ENCODE measurements at regions not wholly inside any gene's neighbourhood (a gene's known extent, or its start where the extent isn't known, plus 50 kb on each side); places are given as distances from the start of the nearest gene placed in this dataset.

DNA sequence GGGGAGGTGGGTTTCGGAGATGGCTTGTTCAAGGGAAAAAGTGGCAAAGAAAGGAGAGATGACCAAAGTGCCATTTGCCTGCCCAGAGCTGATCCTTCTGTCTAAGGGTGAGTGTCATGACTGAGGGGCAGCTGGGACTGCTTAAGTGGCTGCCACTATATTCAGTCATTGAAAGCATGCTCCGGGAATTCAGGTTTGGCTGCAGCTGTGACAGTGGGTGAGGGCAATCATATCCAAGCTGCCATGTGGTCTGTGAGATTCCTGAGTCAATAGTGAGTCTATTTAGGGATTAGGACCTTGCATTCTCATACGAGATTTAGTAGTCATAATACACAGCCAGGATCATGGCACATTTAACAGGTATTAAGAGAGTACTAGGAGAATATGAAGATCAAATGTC, 138.8 kb upstream of the BANK1 start:
- Mint-ChIP-seq H3K9me3 (no peaks in the 10 kb centered on the region), H3K4me1 (peaks cover 10% of the 10 kb centered on the region), H3K27ac (no peak overlapping the region), H3K27me3 (ENCODE audit: low read depth) (no peaks in the 10 kb centered on the region), H3K36me3 (no peaks in the 10 kb centered on the region), H3K4me3 (no peak overlapping the region)
- no peak for DNase-seq (ENCODE audit: low spot score)
- no peak for ATAC-seq
- ChIA-PET CTCF (no interaction called here), POLR2A (no interaction called here)
- TF ChIP-seq, protein P1, sequence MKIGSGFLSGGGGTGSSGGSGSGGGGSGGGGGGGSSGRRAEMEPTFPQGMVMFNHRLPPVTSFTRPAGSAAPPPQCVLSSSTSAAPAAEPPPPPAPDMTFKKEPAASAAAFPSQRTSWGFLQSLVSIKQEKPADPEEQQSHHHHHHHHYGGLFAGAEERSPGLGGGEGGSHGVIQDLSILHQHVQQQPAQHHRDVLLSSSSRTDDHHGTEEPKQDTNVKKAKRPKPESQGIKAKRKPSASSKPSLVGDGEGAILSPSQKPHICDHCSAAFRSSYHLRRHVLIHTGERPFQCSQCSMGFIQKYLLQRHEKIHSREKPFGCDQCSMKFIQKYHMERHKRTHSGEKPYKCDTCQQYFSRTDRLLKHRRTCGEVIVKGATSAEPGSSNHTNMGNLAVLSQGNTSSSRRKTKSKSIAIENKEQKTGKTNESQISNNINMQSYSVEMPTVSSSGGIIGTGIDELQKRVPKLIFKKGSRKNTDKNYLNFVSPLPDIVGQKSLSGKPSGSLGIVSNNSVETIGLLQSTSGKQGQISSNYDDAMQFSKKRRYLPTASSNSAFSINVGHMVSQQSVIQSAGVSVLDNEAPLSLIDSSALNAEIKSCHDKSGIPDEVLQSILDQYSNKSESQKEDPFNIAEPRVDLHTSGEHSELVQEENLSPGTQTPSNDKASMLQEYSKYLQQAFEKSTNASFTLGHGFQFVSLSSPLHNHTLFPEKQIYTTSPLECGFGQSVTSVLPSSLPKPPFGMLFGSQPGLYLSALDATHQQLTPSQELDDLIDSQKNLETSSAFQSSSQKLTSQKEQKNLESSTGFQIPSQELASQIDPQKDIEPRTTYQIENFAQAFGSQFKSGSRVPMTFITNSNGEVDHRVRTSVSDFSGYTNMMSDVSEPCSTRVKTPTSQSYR (CRISPR knock-in tag; IDR thresholded peaks at IDR 0.05), result no peak
- TF ChIP-seq NFYB (CRISPR knock-in tag; conservative IDR thresholded peaks at IDR 0.05; ENCODE audit: low read depth), result no peak
- no peak for TF ChIP-seq SOX15 (CRISPR knock-in tag; IDR thresholded peaks at IDR 0.05)
- no peak for TF ChIP-seq JUN (CRISPR knock-in tag; IDR thresholded peaks at IDR 0.05)
- no peak for TF ChIP-seq FOXK1 (CRISPR knock-in tag; IDR thresholded peaks at IDR 0.05)
- no peak for TF ChIP-seq ELF4 (CRISPR knock-in tag; IDR thresholded peaks at IDR 0.05; ENCODE audit: low read depth)
- no peak for TF ChIP-seq GRHL2 (CRISPR knock-in tag; IDR thresholded peaks at IDR 0.05; ENCODE audit: insufficient replicate concordance, severe bottlenecking)
- TF ChIP-seq, protein P2, sequence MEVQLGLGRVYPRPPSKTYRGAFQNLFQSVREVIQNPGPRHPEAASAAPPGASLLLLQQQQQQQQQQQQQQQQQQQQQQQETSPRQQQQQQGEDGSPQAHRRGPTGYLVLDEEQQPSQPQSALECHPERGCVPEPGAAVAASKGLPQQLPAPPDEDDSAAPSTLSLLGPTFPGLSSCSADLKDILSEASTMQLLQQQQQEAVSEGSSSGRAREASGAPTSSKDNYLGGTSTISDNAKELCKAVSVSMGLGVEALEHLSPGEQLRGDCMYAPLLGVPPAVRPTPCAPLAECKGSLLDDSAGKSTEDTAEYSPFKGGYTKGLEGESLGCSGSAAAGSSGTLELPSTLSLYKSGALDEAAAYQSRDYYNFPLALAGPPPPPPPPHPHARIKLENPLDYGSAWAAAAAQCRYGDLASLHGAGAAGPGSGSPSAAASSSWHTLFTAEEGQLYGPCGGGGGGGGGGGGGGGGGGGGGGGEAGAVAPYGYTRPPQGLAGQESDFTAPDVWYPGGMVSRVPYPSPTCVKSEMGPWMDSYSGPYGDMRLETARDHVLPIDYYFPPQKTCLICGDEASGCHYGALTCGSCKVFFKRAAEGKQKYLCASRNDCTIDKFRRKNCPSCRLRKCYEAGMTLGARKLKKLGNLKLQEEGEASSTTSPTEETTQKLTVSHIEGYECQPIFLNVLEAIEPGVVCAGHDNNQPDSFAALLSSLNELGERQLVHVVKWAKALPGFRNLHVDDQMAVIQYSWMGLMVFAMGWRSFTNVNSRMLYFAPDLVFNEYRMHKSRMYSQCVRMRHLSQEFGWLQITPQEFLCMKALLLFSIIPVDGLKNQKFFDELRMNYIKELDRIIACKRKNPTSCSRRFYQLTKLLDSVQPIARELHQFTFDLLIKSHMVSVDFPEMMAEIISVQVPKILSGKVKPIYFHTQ (CRISPR knock-in tag; IDR thresholded peaks at IDR 0.05), result no peak
- TF ChIP-seq, protein P3, sequence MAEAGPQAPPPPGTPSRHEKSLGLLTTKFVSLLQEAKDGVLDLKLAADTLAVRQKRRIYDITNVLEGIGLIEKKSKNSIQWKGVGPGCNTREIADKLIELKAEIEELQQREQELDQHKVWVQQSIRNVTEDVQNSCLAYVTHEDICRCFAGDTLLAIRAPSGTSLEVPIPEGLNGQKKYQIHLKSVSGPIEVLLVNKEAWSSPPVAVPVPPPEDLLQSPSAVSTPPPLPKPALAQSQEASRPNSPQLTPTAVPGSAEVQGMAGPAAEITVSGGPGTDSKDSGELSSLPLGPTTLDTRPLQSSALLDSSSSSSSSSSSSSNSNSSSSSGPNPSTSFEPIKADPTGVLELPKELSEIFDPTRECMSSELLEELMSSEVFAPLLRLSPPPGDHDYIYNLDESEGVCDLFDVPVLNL (CRISPR knock-in tag; IDR thresholded peaks at IDR 0.05; ENCODE audit: borderline replicate concordance, low read depth), result no peak

DNA sequence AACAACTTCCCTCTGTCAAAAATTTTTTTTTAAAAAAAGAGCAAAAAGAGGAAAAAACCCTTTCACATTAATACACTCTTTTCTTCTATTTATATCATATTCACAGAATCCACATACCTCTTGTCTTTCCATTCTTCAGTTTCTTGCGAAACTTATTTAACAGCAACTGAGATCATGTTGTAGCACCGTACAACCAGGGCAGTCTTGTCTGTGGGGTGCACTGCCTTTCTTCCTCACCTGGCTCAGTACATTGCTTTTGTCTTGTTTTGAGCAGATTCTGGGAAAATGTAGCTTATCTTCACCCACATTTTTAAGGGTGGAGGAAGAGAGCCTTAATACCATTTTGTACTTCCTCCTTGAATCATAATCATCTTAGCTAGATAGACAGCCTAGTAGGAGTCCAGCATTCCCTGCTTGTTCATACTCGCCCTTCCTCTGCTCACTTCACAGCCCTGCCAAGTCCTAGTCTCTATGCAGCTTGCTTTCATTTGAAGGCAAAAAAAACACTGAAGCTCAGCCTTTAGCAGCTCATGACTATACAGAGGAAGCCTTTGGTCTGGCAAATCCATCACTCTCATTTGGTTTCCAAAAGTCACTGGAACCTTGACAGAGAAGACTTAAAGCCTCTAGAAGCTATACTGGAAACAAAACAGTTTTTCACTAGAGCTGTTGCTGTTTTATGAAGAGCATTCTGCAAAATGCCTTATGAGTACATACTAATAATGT, 140.6 kb upstream of the BANK1 start:
- DNase-seq (ENCODE audit: low spot score), result no peak
- peaks cover 12% of the 10 kb centered on the region for H3K4me1 Mint-ChIP-seq
- TF ChIP-seq SOX15 (CRISPR knock-in tag; IDR thresholded peaks at IDR 0.05) (no peak), TCF7 (CRISPR knock-in tag; IDR thresholded peaks at IDR 0.05; ENCODE audit: low read depth) (no peak), TP53 (CRISPR knock-in tag; IDR thresholded peaks at IDR 0.05) (no peak), JAZF1 (CRISPR knock-in tag; IDR thresholded peaks at IDR 0.05) (no peak)
- TF ChIP-seq, protein P4, sequence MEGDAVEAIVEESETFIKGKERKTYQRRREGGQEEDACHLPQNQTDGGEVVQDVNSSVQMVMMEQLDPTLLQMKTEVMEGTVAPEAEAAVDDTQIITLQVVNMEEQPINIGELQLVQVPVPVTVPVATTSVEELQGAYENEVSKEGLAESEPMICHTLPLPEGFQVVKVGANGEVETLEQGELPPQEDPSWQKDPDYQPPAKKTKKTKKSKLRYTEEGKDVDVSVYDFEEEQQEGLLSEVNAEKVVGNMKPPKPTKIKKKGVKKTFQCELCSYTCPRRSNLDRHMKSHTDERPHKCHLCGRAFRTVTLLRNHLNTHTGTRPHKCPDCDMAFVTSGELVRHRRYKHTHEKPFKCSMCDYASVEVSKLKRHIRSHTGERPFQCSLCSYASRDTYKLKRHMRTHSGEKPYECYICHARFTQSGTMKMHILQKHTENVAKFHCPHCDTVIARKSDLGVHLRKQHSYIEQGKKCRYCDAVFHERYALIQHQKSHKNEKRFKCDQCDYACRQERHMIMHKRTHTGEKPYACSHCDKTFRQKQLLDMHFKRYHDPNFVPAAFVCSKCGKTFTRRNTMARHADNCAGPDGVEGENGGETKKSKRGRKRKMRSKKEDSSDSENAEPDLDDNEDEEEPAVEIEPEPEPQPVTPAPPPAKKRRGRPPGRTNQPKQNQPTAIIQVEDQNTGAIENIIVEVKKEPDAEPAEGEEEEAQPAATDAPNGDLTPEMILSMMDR (IDR thresholded peaks at IDR 0.05), result no peak
- TF ChIP-seq, protein P5, sequence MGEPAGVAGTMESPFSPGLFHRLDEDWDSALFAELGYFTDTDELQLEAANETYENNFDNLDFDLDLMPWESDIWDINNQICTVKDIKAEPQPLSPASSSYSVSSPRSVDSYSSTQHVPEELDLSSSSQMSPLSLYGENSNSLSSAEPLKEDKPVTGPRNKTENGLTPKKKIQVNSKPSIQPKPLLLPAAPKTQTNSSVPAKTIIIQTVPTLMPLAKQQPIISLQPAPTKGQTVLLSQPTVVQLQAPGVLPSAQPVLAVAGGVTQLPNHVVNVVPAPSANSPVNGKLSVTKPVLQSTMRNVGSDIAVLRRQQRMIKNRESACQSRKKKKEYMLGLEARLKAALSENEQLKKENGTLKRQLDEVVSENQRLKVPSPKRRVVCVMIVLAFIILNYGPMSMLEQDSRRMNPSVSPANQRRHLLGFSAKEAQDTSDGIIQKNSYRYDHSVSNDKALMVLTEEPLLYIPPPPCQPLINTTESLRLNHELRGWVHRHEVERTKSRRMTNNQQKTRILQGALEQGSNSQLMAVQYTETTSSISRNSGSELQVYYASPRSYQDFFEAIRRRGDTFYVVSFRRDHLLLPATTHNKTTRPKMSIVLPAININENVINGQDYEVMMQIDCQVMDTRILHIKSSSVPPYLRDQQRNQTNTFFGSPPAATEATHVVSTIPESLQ (CRISPR knock-in tag; IDR thresholded peaks at IDR 0.05), result no peak
- TF ChIP-seq, protein P6, sequence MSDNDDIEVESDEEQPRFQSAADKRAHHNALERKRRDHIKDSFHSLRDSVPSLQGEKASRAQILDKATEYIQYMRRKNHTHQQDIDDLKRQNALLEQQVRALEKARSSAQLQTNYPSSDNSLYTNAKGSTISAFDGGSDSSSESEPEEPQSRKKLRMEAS (CRISPR knock-in tag; IDR thresholded peaks at IDR 0.05), result no peak
- TF ChIP-seq, protein P7, sequence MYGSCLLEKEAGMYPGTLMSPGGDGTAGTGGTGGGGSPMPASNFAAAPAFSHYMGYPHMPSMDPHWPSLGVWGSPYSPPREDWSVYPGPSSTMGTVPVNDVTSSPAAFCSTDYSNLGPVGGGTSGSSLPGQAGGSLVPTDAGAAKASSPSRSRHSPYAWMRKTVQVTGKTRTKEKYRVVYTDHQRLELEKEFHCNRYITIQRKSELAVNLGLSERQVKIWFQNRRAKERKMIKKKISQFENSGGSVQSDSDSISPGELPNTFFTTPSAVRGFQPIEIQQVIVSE (CRISPR knock-in tag; IDR thresholded peaks at IDR 0.05; ENCODE audit: borderline replicate concordance), result no peak
- TF ChIP-seq, protein P8, sequence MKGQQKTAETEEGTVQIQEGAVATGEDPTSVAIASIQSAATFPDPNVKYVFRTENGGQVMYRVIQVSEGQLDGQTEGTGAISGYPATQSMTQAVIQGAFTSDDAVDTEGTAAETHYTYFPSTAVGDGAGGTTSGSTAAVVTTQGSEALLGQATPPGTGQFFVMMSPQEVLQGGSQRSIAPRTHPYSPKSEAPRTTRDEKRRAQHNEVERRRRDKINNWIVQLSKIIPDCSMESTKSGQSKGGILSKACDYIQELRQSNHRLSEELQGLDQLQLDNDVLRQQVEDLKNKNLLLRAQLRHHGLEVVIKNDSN (CRISPR knock-in tag; IDR thresholded peaks at IDR 0.05), result no peak
- no peaks in the 10 kb centered on the region for H3K9me3 Mint-ChIP-seq
- no peak overlapping the region for H3K4me3 Mint-ChIP-seq
- H3K27me3 Mint-ChIP-seq (ENCODE audit: low read depth), result no peaks in the 10 kb centered on the region
- no peak for ATAC-seq
- H3K36me3 Mint-ChIP-seq, result no peaks in the 10 kb centered on the region
- no peak overlapping the region for H3K27ac Mint-ChIP-seq
- POLR2A ChIA-PET, result no interaction called here
- CTCF ChIA-PET, result no interaction called here
